ENCODE measurements at regions not wholly inside any gene's neighbourhood (a gene's known extent, or its start where the extent isn't known, plus 50 kb on each side); places are given as distances from the start of the nearest gene placed in this dataset.

DNA sequence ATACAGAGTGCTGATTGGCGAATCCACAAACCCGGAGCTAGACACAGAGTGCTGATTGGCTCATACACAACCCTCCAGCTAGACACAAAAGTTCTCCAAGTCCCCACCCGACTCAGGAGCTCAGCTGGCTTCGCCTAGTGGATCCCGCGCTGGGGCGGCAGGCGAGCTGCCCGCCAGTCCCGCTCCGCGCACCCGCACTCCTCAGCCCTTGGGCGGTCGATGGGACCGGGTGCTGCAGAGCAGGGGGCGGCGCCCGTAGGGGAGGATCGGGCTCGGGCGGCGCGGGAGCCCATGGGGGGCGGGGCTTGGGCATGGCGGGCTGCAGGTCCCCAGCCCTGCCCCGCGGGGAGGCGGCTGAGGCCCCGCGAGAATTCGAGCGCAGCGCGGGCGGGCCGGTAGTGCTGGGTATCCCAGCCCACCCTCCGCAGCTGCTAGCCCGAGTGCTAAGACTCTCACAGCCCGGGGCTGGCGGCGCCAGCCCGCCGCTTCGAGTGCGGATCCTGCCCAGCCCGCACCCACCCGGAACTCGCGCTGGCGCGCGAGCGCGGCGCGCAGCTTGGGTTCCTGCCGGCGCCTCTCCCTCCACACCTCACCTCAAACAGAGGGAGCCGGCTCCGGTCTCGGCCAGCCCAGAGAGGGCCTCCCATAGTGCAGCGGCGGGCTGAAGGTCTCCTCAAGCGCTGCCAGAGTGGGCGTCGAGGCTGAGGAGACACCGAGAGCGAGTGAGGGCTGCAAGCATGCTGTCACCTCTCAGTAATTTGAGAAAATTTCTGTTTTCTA is 75.5 kb upstream of the ATP5MC3 start:
- Histone ChIP-seq H3K9me3 (ENCODE audit: control insufficient read depth in 1 of 2, insufficient read depth in 1 of 2, low read depth in 1 of 2, low read length in 2 of 2) (no peaks in the 10 kb centered on the region), H3K27me3 (ENCODE audit: insufficient read depth, low read length) (no peaks in the 10 kb centered on the region), H3K79me2 (ENCODE audit: insufficient read depth, low read length) (no peaks in the 10 kb centered on the region), H3K4me3 (replicated peaks in 1 of 2; ENCODE audit: low read depth in 1 of 2, low read length in 2 of 2) (no peak overlapping the region), H3K4me1 (ENCODE audit: control insufficient read depth in 1 of 2, insufficient read depth in 2 of 2, low read length in 2 of 2) (no peaks in the 10 kb centered on the region), H4K20me1 (ENCODE audit: insufficient read depth) (no peaks in the 10 kb centered on the region), H3K36me3 (ENCODE audit: control insufficient read depth in 1 of 2, insufficient read depth in 2 of 2, low read length in 2 of 2) (no peaks in the 10 kb centered on the region), H3K9me2 (ENCODE audit: insufficient read depth) (no peaks in the 10 kb centered on the region), H2AFZ (ENCODE audit: low read depth, low read length, poor library complexity, severe bottlenecking) (no peak overlapping the region), H3K9ac (ENCODE audit: low read length) (no peak overlapping the region), H3K27ac (ENCODE audit: low read depth, low read length) (no peak overlapping the region), H3K4me2 (ENCODE audit: low read length) (no peak overlapping the region)
- ATAC-seq (no peak), DNase-seq (ENCODE audit: low read depth, low spot score) (no peak)
- no TSS peak for BruUV-seq (replicated peaks)
- ChIA-PET CTCF (no interaction called here), POLR2A (no interaction called here), RAD21 (ENCODE audit: low non-redundant PET in 1 of 2, low total read pairs in 2 of 2, uncharacterized antibody in 2 of 2, unreplicated experiment in 2 of 2) (no interaction called here)
- intact Hi-C loops (cut with micrococcal nuclease), result no loop called here
- TF ChIP-seq POLR2AphosphoS5 (IDR thresholded peaks at IDR 0.05; ENCODE audit: low read depth, low read length) (no peak), RAD21 (IDR thresholded peaks at IDR 0.05; ENCODE audit: low read depth) (no peak), TCF7L2 (IDR thresholded peaks at IDR 0.05; ENCODE audit: borderline replicate concordance, extremely low read depth, insufficient read depth, insufficient read length) (no peak), ELF1 (IDR thresholded peaks at IDR 0.05; ENCODE audit: borderline replicate concordance, low read depth) (no peak), EGR1 (IDR thresholded peaks at IDR 0.05; ENCODE audit: low read depth) (no peak), ZFX (IDR thresholded peaks at IDR 0.05) (no peak), EZH2 (IDR thresholded peaks at IDR 0.05) (no peak), EZH2phosphoT487 (IDR thresholded peaks at IDR 0.05; ENCODE audit: borderline replicate concordance) (no peak), FOSL1 (IDR thresholded peaks at IDR 0.05; ENCODE audit: low read depth) (no peak), SIN3A (IDR thresholded peaks at IDR 0.05; ENCODE audit: low read depth) (no peak), CEBPB (IDR thresholded peaks at IDR 0.05; ENCODE audit: low read depth) (no peak), ATF3 (IDR thresholded peaks at IDR 0.05) (no peak), REST (IDR thresholded peaks at IDR 0.05; ENCODE audit: low read depth) (no peak), CBX3 (IDR thresholded peaks at IDR 0.05; ENCODE audit: low read depth) (no peak), ZBTB33 (IDR thresholded peaks at IDR 0.05; ENCODE audit: extremely low read depth, insufficient replicate concordance, low read length) (no peak), ZNF274 (IDR thresholded peaks at IDR 0.05; ENCODE audit: low read depth, low read length) (no peak), YY1 (IDR thresholded peaks at IDR 0.05; ENCODE audit: extremely low read depth, insufficient replicate concordance, low read depth, low read length) (no peak), SRF (IDR thresholded peaks at IDR 0.05; ENCODE audit: low read depth) (no peak), SP1 (IDR thresholded peaks at IDR 0.05; ENCODE audit: low read depth) (no peak)
- TF ChIP-seq, protein P1, sequence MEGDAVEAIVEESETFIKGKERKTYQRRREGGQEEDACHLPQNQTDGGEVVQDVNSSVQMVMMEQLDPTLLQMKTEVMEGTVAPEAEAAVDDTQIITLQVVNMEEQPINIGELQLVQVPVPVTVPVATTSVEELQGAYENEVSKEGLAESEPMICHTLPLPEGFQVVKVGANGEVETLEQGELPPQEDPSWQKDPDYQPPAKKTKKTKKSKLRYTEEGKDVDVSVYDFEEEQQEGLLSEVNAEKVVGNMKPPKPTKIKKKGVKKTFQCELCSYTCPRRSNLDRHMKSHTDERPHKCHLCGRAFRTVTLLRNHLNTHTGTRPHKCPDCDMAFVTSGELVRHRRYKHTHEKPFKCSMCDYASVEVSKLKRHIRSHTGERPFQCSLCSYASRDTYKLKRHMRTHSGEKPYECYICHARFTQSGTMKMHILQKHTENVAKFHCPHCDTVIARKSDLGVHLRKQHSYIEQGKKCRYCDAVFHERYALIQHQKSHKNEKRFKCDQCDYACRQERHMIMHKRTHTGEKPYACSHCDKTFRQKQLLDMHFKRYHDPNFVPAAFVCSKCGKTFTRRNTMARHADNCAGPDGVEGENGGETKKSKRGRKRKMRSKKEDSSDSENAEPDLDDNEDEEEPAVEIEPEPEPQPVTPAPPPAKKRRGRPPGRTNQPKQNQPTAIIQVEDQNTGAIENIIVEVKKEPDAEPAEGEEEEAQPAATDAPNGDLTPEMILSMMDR (IDR thresholded peaks at IDR 0.05 in 2 of 3, conservative IDR thresholded peaks at IDR 0.05 in 1 of 3; ENCODE audit: borderline replicate concordance in 1 of 3, insufficient read depth in 1 of 3, low read depth in 2 of 3, low read length in 2 of 3), result no peak
